ENCODE measurements at regions not wholly inside any gene's neighbourhood (a gene's known extent, or its start where the extent isn't known, plus 50 kb on each side); places are given as distances from the start of the nearest gene placed in this dataset.

- TF ChIP-seq CTCF (IDR thresholded peaks at IDR 0.05; ENCODE audit: poor library complexity, severe bottlenecking) (no peak), POLR2AphosphoS5 (IDR thresholded peaks at IDR 0.05) (no peak), EZH2 (IDR thresholded peaks at IDR 0.05; ENCODE audit: borderline replicate concordance, insufficient read depth, low read length, poor library complexity, severe bottlenecking) (no peak), RAD21 (conservative IDR thresholded peaks at IDR 0.05) (no peak), EP300 (conservative IDR thresholded peaks at IDR 0.05; ENCODE audit: poor library complexity, severe bottlenecking) (no peak), TAF1 (IDR thresholded peaks at IDR 0.05; ENCODE audit: low read depth) (no peak)
These were observed 49.9 kb upstream of the AHR start for GRCh38 chr7:17248527-17248926.

All from neural cell (in vitro differentiated cells).